ENCODE measurements at regions not wholly inside any gene's neighbourhood (a gene's known extent, or its start where the extent isn't known, plus 50 kb on each side); places are given as distances from the start of the nearest gene placed in this dataset.

DNA sequence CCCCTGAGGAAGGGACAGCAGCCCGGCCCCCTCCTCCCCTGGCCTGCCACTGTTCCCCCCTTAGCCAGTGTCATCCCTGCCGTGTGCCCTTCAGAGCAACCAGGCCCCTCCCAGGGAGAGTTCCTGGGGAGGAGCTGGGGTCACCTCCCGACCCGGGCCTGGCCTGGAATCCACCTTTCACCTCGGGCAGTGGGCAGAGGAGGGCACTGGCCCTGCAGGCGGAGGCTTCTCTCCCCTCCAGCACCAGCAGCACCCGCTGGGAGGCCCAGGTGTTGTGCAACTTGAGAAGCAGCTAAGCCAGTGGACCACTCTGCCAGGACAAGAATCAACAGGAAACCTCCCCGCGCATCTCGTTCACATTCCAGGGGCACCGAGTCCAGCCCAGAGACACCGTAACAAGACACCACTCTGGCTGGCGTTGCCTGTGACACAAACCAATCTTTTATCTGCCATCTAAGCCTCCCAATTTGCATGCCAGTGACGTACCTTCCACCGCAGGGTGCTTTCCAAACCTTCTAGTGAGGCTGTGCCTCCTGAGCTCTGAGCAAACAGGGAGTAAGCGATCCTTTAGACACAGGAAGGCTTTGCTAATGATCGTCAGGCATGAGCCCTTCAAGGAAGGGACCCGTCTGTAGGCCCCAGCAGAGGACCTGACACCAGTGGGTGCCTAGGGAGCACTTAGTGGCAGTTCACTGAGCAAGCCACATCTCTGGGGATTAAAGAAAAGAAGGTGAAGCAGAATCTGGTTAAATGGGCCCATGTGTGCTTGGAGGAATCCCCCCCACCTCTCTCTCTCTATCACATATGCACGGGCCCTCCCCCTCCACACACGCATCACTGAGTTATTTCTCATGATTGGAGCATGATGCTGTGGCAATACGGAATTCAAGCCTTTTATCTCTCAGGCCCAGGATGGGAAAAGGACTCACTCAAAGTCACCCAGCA, 98.9 kb upstream of the TLE3 start:
- no peak for DNase-seq (ENCODE audit: low spot score)

DNA sequence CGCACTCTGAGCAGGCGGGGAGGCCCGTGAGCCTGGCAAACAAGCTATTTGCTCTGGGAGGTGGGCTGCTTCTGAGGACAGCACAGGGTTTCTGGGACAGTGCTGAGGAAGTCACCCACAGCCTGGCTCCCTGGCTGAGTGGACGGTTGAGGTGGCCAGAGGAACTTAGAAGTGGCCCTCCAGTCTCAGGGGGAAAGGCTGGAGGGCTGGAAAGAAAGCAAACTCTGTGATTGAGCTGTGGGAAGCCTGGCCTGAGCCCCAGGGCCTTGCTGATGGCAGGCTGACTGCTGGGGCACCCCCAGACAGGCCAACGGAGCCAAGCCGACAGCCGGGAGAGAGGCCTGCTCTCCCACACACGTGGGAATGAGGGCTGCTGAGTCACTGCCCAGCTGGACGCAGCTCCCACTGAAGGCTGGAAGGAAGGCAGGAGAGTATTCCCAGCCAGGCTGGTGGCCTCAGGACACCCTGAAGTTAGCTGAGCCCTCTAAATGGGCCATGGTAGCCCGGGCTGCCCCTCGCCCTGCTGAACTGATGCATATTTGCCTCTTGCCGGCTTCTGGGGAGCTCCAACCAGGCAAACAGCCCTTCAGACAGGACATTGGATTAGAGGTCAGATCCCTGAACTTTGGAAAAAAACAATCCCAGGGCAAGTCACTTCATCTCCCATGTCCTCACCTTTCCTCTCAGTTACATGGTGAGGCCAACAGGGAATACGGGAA, 98.0 kb upstream of the TLE3 start:
- no peak for DNase-seq (ENCODE audit: low spot score)

DNA sequence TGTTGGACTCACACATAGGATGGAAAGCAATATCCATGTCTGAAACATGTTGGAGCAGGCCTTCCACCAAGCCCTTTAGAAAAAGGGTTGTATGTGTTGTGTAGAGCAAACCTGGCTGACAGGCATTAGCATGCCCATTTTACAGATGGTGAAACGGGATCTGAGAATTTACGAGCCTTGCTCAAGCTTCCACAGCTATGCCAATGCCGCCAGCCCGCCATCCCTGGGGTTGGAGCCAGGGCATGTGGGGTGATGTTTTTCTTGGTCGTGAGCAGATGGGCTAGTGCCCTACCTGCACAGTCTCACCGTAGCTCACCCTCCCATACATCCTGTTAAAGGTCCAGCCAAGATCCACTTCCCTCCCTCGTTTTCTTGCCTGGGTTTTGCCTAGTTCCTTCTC, 97.5 kb upstream of the TLE3 start:
- DNase-seq (ENCODE audit: low spot score), result no peak

DNA sequence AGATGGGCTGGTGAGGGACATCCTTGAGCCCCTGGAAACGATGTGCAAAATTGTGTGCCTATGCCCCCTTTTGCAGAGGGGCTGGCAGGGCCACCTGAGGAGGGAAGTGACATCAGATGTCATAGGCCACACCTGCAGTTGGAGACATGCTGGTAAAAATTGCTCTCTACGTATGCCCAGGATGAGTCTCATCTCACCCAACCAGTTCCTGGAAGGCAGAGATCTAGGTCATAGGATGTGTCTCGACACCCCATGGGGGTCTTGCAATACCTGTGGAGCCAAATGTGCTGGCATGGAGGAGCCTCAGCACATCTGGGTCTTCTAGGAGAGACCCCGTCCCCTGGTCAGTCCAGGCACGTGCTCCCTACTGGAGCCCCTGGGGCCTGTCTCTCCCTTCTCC, 96.5 kb upstream of the TLE3 start:
- DNase-seq (ENCODE audit: low spot score), result no peak

DNA sequence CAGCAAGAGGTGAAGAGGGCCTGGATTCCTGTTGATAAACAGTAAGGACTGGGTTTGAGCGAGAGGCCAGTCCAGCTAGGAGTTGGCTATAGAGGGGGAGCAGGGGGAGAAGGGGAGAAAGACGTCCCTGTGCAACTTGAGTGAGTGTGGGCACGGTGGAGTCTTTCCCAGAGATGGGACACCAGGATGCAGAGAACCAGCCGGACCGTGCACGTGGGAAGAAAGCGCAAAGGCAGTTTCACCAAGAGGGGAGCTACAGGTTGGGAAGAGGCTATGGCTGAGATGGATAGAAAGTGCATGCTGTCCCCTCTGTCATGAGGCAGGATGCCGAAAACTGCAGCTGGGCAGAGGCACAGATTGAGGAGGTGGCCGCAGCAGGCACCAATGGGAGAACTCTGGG, 96.0 kb upstream of the TLE3 start:
- no peak for DNase-seq (ENCODE audit: low spot score)

DNA sequence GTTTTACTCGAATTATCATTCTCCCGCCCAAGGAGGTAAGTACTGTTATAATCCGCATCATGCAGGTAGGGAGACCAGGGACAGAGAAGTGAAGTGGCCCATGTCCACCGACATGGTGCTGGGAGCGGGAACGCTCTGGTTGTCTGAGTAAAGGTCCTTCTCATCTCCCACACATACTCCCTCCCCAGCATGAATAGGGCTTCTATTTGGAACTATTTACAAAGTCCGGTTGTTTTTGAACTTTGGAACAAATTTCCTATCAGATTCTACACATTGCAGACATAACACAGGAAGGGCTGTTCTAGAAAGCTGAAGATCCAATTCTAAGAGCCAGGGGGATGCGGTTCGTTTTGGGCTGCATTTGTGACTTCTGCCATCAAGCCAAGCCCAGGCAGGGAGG, 94.8 kb upstream of the TLE3 start:
- DNase-seq (ENCODE audit: low spot score), result no peak

DNA sequence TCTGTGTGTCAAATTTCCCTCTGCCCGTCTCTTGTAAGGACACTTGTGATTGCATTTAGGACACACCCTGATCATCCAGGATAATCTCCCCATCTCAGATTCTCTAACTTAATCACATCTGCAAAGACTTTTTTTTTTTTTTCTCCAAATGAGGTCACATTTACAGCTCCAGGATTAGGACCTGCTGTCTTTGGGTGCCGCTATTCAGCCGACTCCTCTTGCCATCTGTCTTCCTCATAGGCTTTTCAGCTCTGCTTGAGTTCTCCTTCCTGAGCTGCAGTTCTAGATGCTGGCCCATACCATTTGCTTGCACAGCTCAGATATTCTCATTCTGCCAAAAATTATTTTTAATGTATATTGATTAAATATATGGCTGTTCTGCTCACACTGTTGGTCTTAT, 94.3 kb upstream of the TLE3 start:
- DNase-seq (ENCODE audit: low spot score), result no peak

DNA sequence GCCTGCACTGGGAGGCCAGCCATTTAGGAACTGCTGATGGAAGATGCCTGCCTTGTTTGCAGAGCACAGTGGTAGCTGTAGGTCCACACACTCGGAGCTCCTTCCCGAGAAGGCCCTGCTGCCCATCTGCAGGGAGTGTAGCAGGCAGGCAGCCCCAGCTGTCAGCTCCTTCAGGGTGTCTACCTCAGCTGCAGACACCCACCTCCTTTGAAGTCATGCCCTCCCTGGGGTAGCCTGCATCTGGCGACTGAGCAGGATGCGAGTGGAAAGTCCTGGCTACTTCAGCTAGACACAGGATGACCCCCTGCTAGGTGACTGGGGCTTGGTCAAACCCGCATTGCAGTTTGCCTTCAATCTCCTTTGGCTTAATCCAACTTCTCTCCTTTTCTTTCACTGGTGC, 93.2 kb upstream of the TLE3 start:
- no peak for DNase-seq (ENCODE audit: low spot score)

DNA sequence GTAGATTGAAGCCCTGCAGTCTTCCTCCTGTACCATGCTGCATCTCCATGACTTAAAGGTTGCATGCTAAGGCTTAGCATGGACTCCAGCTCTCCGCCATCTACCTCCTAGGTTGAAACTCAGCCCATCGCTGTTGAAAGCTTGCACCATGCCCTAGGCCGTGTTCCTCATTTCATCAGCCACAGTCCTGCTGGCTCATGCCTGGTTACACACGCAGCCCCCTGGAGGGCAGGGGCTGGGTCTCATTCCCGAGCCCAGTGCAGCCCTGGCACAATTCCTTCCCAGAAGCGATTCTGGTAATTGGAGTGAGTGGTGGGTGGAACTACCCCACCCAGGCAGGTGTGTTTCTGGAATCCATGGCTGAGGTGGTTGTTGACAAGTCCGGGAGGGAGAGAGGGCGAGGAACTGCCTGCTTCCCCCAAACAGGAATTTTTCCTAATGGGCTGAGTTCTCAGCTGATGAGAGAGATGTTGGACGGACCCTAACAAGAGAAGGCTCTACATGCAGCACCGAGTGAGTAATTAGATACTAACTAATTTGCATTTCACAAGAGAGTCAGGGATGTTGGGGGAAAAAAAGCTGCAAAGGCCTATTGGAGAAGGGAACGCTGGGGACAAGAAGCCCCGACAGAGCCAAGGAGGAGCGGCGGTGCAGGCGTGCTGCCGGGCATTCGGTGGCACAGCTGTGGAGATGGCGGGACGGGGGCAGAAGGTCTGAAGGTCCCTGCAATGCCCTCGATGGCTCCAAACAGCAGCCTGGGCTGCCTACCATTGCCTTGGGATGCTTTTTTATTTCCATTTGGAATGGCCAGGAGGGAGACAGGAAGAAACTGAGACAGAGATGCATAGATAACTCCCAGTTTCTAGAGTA, 92.3 kb upstream of the TLE3 start:
- DNase-seq (ENCODE audit: low spot score), result no peak

DNA sequence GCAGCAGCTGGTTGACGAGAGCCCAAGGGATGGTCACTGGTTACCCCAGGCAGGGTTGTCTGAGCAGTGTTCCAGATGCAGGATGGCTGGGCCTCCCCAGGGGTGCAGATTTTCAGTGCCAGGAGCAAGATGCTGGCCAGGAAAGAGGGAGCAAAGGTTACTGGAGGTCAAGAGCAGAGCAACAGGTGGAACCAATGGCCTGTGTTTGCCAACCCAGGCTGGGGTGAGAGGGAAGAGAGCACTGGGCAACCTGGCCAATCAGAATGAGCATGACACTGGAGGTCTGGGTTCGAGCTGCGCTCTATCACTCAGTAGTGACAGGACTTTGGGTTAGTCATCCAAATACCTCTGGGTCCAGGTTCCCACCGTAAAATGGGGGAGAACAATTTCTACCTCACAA, 90.6 kb upstream of the TLE3 start:
- DNase-seq (ENCODE audit: low spot score), result no peak

DNA sequence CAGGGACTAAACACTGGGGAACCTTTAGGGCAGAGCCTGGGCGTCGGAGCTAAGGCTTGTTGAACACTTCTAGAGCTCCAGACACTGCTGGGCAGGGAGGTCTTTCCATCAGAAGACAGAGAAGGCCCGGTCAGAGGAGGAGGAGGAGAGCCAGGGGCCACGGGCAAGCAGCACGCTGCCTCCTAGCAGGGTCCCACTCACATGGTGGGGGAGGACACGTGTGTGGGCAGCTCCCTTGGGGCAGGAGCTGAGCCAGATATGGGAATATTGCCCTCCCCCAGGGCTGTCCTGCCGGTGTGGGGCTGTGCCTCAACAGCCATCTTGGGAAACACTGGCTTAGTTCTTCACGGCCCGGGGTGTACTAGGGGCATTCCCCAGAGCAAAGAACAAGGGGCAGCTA, 89.6 kb upstream of the TLE3 start:
- DNase-seq (ENCODE audit: low spot score), result no peak

DNA sequence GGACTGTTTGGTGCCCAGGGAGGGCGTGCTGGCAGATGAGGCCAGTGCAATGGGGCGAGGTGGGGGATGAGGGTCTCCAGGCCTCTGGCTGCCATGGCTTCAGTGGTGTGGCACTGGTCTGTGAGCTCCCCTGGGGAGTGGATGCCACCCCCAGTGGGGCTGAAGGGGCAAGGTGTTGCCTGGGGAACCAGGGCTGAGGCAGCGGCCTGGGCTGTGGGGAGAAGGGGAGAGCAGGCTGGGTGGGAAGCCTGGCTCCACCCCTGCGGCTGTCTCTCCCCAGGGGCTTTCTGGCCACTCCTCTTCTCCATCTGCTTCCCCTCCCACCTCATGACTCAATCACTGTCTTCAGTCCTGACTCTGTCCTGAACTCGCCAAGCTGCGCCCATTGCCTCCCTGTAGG, 88.4 kb upstream of the TLE3 start:
- DNase-seq (ENCODE audit: low spot score), result no peak

DNA sequence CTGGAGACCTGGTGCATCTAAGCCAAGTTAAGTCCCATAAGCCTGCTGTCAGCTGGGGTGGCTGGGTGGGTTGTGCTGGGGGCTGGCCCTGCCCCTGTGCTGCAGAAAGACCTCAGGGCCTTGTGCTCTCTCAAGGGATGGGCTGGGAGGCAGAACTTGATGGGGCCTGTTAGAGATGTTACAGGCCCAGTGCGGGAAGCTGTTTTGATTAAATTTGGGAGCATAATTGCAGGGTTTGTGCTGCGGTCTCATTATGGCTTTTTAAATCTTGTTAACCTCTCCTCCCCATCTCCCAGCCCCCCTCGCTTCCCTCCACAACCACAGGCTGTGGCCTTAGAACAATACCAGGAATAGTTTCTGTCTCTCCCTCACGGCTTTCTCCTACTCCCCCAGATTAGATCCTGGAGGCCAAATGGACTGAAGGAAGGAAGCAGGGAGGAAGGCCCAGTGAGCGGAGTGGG, 87.6 kb upstream of the TLE3 start:
- DNase-seq (ENCODE audit: low spot score), result no peak

DNA sequence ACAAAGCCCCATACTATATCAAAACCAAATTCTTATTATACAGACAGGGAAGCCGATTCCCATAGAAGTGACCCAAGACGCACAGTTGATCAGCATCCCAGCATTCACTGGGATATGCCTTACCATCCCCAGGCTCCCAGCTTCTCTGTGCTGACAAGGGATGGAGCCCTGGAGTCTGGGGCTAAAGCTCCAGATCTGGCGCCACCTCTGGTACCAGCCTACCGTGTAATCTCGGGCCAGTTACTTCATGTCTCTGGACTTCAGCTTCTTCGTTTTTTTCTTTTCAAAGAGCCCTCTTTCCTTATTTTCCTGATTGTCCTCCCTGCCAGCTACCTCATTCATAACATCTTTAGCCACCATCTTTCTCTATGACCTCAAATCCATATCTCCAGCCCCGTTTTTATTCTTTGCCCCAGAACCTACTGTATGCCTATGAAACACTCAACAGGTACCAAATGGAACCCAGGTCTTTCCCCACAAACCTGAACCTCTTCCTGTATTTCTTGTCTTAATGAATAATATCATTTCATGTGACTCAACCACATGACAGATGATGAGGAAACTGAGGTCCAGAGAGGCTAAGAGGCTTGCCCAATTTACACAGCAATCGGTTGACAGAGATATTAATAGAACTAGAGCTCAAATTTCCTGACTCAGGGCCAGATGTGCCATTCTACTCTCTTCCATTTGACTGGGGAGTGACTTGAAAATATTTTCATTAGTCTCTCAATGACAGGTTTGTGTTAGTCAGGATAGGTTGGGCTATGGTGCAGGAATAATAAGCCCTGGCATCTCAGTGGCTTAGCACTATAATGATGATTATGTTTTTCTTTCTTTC, 85.4 kb upstream of the TLE3 start:
- DNase-seq (ENCODE audit: low spot score), result no peak

DNA sequence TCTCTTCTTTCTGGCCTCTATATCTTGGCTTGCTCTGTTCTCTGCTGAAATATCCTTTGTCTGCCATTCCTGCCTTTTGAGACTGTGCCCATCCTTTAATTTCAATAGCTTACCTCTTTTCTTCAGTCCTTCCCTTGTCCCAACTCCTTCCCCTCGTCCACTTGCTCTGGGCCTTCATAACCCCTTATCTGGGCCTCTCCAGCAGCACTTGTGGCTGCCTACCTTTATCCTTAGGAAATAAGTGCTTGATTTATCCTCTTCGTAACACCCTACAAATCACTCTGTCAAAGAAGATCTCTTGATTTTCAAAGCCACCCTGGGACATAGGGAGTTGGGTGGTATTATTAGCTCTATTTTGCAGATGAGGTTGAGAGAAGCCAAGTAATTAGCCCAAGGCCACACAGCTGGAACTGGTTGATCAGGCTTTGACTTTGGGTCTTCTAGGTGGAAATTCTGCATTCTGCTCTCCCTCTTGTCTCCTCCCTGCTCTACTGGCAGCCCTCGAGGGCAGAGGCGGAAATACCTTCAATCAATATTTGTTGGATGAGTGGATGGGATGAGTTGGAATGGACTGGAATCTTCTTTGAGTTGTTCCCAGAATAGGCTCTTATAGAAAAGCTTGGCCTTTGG, 84.0 kb upstream of the TLE3 start:
- DNase-seq (ENCODE audit: low spot score), result no peak

DNA sequence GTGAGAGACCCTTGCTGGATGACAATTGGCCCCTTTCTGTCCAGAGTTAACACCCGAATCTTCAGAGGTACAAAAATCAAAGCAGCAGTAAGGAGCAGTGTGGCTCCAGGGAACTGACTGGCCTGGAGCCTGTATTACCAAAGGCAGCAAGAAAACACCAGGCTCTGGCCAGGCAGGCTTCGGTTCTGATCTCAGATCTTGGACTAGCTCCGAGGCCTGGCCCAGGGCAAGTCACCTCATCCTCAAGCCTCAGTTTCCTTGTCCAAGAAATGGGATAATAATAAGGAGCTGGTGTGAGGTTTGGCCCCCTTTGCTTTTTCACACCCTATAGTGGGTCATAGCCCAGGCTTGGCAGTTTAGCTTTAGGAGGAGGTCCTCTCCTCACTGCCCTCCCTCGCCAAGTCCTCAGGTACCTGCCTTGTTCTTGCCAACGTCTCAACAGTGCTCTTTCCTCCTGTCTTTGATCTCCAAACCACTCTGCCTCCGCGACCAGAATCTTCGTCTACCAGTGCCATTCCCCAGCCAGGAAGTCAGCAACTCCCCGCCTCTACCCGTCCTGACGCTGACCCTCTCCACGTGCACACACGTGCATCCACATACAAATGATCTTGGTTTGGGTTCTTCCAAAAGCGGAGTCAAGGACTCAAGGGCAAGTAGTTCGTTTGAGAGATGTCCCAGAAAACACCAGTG, 82.6 kb upstream of the TLE3 start:
- DNase-seq (ENCODE audit: low spot score), result no peak

DNA sequence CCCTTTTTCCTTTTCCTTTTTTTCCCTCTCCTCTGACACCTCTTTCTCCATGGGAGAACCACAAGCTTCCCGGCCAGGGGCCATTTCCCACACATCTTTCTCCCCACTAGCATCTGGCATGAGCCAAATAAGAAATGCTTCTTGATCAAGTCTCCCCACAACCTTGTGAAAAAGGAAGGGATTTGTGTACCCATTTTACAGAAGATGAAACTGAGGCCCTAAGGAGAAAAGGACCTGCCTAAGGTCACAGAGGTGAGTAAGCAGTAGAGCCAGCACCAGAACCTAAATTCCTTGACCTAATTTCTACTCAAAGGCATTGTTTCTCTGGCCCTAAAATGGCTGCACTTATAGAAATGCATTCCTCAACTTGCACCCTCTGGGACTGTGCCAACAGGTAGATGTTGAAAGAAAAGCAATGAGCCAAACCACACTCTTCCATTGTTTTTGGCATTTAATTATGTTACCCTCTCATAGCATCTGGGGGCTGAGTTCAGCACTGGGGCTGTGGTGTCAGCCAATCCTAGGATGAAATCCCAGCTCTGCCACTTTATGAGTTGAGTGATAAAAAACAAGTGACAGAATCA, 81.7 kb upstream of the TLE3 start:
- no peak for DNase-seq (ENCODE audit: low spot score)

DNA sequence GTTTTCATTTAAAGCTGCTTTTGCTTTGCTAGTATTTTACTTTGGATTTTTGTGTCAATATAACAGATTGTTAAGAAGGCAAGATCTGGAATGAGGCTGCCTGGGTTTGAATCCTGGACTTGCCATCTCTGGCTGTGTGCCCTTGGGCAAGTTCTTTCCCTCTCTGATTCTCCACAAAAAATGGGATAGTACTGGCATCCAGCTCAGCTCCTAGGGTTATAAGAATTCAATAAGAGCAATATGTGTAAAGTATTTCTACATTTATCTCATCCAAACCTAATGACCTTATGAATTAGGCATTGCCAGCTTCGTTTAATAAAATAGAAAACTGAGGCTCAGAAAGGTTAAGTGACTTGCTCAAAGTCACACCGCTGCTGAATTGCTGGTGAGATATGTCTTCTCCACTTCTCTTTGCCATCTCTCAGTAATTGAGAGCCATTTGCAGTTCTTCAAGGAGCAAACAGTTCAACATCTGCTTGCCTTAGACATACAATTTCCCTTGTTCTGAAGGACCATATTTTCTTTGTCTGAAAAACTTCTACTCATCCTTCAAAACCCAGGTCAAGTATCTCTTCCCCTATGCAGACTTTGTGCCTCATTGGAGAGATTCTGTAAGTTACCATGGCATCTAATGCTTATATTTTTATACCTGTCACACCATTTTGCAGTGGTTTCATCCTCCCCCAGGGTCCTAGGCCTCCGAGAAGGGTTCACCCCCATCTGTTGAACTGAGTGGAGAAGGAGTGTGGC, 80.8 kb upstream of the TLE3 start:
- DNase-seq (ENCODE audit: low spot score), result no peak
